SU-DHL-6 (cell line): ENCODE measurements at regions not wholly inside any gene's neighbourhood (a gene's known extent, or its start where the extent isn't known, plus 50 kb on each side); places are given as distances from the start of the nearest gene placed in this dataset.
"Not testable (repeated sequence)": the region's sequence is repeated elsewhere in the genome, so short reads cannot be mapped to it uniquely, and the experiment has no call there.

Experiments used
- EZH2phosphoT487 ChIP-seq: fragments of 200-600 bp; sonication (generic), shearing (Covaris generic); conservative IDR thresholded peaks from 2 replicates; pipeline ENCODE4 v1.6.1; 2018; ENCODE audit warnings: mild to moderate bottlenecking, antibody characterized with exemption, low read length, moderate library complexity, mixed read lengths
- TF ChIP-seq, protein P1 (sequence below): fragments of 200-600 bp; sonication (generic); IDR thresholded peaks from one replicate; pipeline ENCODE4 v1.5.1; 2017; ENCODE audit warnings: antibody characterized with exemption, mild to moderate bottlenecking, low read length, moderate library complexity; ENCODE audit not compliant: insufficient read depth, poor library complexity, severe bottlenecking

DNA sequence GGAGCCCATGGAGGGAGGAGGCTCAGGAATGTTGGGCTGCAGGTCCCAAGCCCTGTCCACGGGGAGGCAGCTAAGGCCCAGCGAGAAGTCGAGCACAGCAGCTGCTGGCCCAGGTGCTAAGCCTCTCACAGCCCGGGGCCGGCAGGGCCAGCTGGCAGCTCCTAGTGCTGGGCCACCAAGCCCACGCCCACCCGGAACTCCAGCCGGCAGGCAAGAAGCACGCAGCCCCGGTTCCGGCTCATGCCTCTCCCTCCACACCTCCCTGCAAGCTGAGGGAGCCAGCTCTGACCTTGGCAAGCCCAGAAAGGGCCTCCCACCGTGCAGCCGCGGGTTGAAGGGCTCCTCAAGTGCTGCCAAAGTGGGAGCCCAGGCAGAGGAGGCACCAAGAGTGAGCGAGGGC is 121.3 kb upstream of the HMX1 start:
- TF ChIP-seq, protein P1, sequence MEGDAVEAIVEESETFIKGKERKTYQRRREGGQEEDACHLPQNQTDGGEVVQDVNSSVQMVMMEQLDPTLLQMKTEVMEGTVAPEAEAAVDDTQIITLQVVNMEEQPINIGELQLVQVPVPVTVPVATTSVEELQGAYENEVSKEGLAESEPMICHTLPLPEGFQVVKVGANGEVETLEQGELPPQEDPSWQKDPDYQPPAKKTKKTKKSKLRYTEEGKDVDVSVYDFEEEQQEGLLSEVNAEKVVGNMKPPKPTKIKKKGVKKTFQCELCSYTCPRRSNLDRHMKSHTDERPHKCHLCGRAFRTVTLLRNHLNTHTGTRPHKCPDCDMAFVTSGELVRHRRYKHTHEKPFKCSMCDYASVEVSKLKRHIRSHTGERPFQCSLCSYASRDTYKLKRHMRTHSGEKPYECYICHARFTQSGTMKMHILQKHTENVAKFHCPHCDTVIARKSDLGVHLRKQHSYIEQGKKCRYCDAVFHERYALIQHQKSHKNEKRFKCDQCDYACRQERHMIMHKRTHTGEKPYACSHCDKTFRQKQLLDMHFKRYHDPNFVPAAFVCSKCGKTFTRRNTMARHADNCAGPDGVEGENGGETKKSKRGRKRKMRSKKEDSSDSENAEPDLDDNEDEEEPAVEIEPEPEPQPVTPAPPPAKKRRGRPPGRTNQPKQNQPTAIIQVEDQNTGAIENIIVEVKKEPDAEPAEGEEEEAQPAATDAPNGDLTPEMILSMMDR = not testable (repeated sequence)
- not testable (repeated sequence) for TF ChIP-seq EZH2phosphoT487
